ENCODE measurements at regions not wholly inside any gene's neighbourhood (a gene's known extent, or its start where the extent isn't known, plus 50 kb on each side); places are given as distances from the start of the nearest gene placed in this dataset.

DNA sequence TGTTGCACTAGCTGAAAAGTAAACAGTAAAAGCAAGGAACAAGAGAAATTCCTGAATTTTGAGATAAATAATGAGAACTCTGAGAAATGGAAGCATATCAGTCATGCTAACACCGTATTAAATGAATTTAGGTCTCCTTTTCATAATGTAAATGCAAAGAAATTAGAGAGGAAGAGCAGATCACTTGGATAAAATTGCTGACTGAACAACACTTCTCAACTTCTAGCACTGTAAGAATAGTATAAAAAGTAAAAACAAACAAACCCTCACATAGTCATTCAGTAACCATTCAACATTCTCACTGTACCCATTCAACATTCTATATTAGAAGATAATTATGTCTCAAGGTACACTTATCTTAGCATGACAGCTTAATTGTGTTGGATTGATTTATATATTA lies 217.3 kb upstream of the LRFN5 start:
- no peak overlapping the region for H3K4me2 ChIP-seq (ENCODE audit: insufficient read depth, insufficient read length, low read length)
- H3K9me3 ChIP-seq (ENCODE audit: control insufficient read depth, low read depth, low read length): no peaks in the 10 kb centered on the region
- H2AK5ac ChIP-seq (ENCODE audit: insufficient read length, low read length): no peak overlapping the region
- H3K56ac ChIP-seq (ENCODE audit: insufficient read length, low read depth, low read length): no peak overlapping the region
- H2BK120ac ChIP-seq (ENCODE audit: low read depth, low read length, poor library complexity, severe bottlenecking): no peak overlapping the region
- no peak for DNase-seq
- no peak overlapping the region for H3K4me3 Mint-ChIP-seq
- no peaks in the 10 kb centered on the region for H3K36me3 Mint-ChIP-seq (ENCODE audit: insufficient read depth in 1 of 3, low read depth in 3 of 3)
- no peak overlapping the region for H2BK5ac ChIP-seq (ENCODE audit: insufficient read length, low read length)
- H4K91ac ChIP-seq (ENCODE audit: insufficient read length, low read depth, low read length): no peak overlapping the region
- no peak overlapping the region for H3K4ac ChIP-seq (ENCODE audit: low read depth, low read length)
- H3K23ac ChIP-seq (ENCODE audit: insufficient read length, low read depth, low read length): no peak overlapping the region
- whole genome bisulfite sequencing (ENCODE audit: extremely low coverage, insufficient read length, low lambda C conversion rate): no CpG with 5 or more reads among the region's 1 CpG
- no peaks in the 10 kb centered on the region for H3K23me2 ChIP-seq (ENCODE audit: insufficient read length, low read depth, low read length, poor library complexity, severe bottlenecking)
- H3K27me3 Mint-ChIP-seq (ENCODE audit: low read depth): no peaks in the 10 kb centered on the region
- H3K14ac ChIP-seq (ENCODE audit: insufficient read depth, low read length): no peak overlapping the region
- no peak overlapping the region for H4K8ac ChIP-seq (replicated peaks; ENCODE audit: insufficient read length, low read depth, low read length)
- no peak overlapping the region for H3K27ac Mint-ChIP-seq
- TF ChIP-seq CTCF (conservative IDR thresholded peaks at IDR 0.05): no peak
- no peak overlapping the region for H3K9ac ChIP-seq (ENCODE audit: extremely low read depth, insufficient read length, low read length)
- H2BK12ac ChIP-seq (ENCODE audit: insufficient read length, low read depth, low read length): no peak overlapping the region
- no peak overlapping the region for H2BK20ac ChIP-seq (ENCODE audit: low read depth, low read length, poor library complexity, severe bottlenecking)
- no peaks in the 10 kb centered on the region for H4K20me1 ChIP-seq (ENCODE audit: control insufficient read depth, insufficient read depth, insufficient read length)
- H3K4me1 Mint-ChIP-seq: 0 out of 4 replicates have a peak, but pooled peaks cover 0 to 2% of the 10 kb centered on the region in 2 experiments
- H3K4me1 ChIP-seq (ENCODE audit: insufficient read depth, low read length): no peaks in the 10 kb centered on the region
- H3K27me3 ChIP-seq (ENCODE audit: insufficient read depth, low read length): no peaks in the 10 kb centered on the region
- H3K27ac ChIP-seq (ENCODE audit: insufficient read length, low read depth, low read length): no peak overlapping the region
- H3T11ph ChIP-seq (ENCODE audit: low read length): no peak overlapping the region
- no peaks in the 10 kb centered on the region for H3K79me1 ChIP-seq (ENCODE audit: insufficient read depth, low read depth, low read length, poor library complexity, severe bottlenecking)
- H2BK15ac ChIP-seq (ENCODE audit: low read depth, low read length): no peak overlapping the region
- H2AFZ ChIP-seq (ENCODE audit: low read length): no peak overlapping the region
- no peaks in the 10 kb centered on the region for H3K79me2 ChIP-seq (ENCODE audit: insufficient read depth, low read length)
- no peaks in the 10 kb centered on the region for H3K9me3 Mint-ChIP-seq
- no peak overlapping the region for H4K5ac ChIP-seq (ENCODE audit: insufficient read length, low read depth, low read length)
- no peak overlapping the region for H3K18ac ChIP-seq (ENCODE audit: insufficient read length, low read depth, low read length)
